RKO (cell line): ENCODE measurements at regions not wholly inside any gene's neighbourhood (a gene's known extent, or its start where the extent isn't known, plus 50 kb on each side); places are given as distances from the start of the nearest gene placed in this dataset.
A peak's percentile ranks its signal among the peaks of the same experiment; 100 is the strongest.

Source experiments
- DNase-seq: peaks from one replicate; pipeline ENCODE4 v3.0.0-alpha.2; 2016; ENCODE audit warnings: low spot score

GRCh38 chr6:134708079-134708478, 241.8 kb downstream of the ALDH8A1 start:
- DNase-seq, result no peak

- DNase-seq, result no peak
These were observed 242.4 kb downstream of the ALDH8A1 start for GRCh38 chr6:134707342-134708031.

GRCh38 chr6:134706806-134707205, 243.1 kb downstream of the ALDH8A1 start:
- DNase-seq, result no peak

- no peak for DNase-seq
These were observed 243.7 kb downstream of the ALDH8A1 start for GRCh38 chr6:134706153-134706552.

- no peak for DNase-seq
These were observed 246.7 kb downstream of the ALDH8A1 start for GRCh38 chr6:134703206-134703605.

GRCh38 chr6:134702279-134702678, 247.6 kb downstream of the ALDH8A1 start:
- DNase-seq, result no peak

- DNase-seq, result no peak
These were observed 248.6 kb downstream of the ALDH8A1 start for GRCh38 chr6:134701301-134701700.

GRCh38 chr6:134698228-134698627, 251.7 kb downstream of the ALDH8A1 start:
- no peak for DNase-seq

- no peak for DNase-seq
These were observed 257.9 kb downstream of the ALDH8A1 start for GRCh38 chr6:134692008-134692407.

GRCh38 chr6:134691180-134691579, 258.7 kb downstream of the ALDH8A1 start:
- no peak for DNase-seq

- DNase-seq, result no peak
These were observed 259.9 kb downstream of the ALDH8A1 start for GRCh38 chr6:134690048-134690447.

GRCh38 chr6:134689641-134690040, 260.3 kb downstream of the ALDH8A1 start:
- DNase-seq, result no peak

- no peak for DNase-seq
These were observed 260.7 kb downstream of the ALDH8A1 start for GRCh38 chr6:134689177-134689576.

- peak; percentile 35 for DNase-seq
These were observed 263.8 kb downstream of the ALDH8A1 start for GRCh38 chr6:134686071-134686470.

GRCh38 chr6:134684423-134684795, 265.5 kb downstream of the ALDH8A1 start:
- DNase-seq, result no peak

GRCh38 chr6:134683783-134684422, 266.0 kb downstream of the ALDH8A1 start:
- no peak for DNase-seq

GRCh38 chr6:134680433-134680832, 269.5 kb downstream of the ALDH8A1 start:
- DNase-seq, result no peak

- no peak for DNase-seq
These were observed 269.9 kb downstream of the ALDH8A1 start for GRCh38 chr6:134680021-134680420.

- no peak for DNase-seq
These were observed 271.4 kb downstream of the ALDH8A1 start for GRCh38 chr6:134678436-134678889.

GRCh38 chr6:134676307-134677281, 273.3 kb downstream of the ALDH8A1 start:
- DNase-seq, result no peak

GRCh38 chr6:134675110-134676054, 274.5 kb downstream of the ALDH8A1 start:
- DNase-seq, result no peak
